Nucleus accumbens (tissue), 56 donors: ENCODE measurements at regions not wholly inside any gene's neighbourhood (a gene's known extent, or its start where the extent isn't known, plus 50 kb on each side); places are given as distances from the start of the nearest gene placed in this dataset.
"Not testable (repeated sequence)": the region's sequence is repeated elsewhere in the genome, so short reads cannot be mapped to it uniquely, and the experiment has no call there.

Source experiments
- DNase-seq, 56 donors: peaks; one replicate each; lab custom pipeline; 2025; lab: John Stamatoyannopoulos, UW

GRCh38 chr7:118777308-118777707 is 552.8 kb downstream of the ANKRD7 start:
- DNase-seq: no peak

GRCh38 chr7:118792682-118793081 is 568.2 kb downstream of the ANKRD7 start:
- no peak for DNase-seq

GRCh38 chr7:118793582-118793981 is 569.1 kb downstream of the ANKRD7 start:
- DNase-seq: no peak

GRCh38 chr7:118794419-118794818 is 569.9 kb downstream of the ANKRD7 start:
- DNase-seq: no peak

GRCh38 chr7:118801366-118801765 is 576.9 kb downstream of the ANKRD7 start:
- DNase-seq: no peak

GRCh38 chr7:118802726-118803125 is 578.2 kb downstream of the ANKRD7 start:
- DNase-seq: no peak

- DNase-seq: no peak
Observed at GRCh38 chr7:118826246-118826645, 601.7 kb downstream of the ANKRD7 start.

- DNase-seq: no peak
Observed at GRCh38 chr7:118836933-118837332, 612.4 kb downstream of the ANKRD7 start.

GRCh38 chr7:118839515-118839914 is 615.0 kb downstream of the ANKRD7 start:
- no peak for DNase-seq

GRCh38 chr7:118843456-118843855 is 619.0 kb downstream of the ANKRD7 start:
- no peak for DNase-seq

GRCh38 chr7:118844748-118845147 is 620.2 kb downstream of the ANKRD7 start:
- DNase-seq: no peak

- DNase-seq: no peak
Observed at GRCh38 chr7:118845791-118846190, 621.3 kb downstream of the ANKRD7 start.

- DNase-seq: no peak
Observed at GRCh38 chr7:118846977-118847376, 622.5 kb downstream of the ANKRD7 start.

GRCh38 chr7:118855290-118855689 is 630.8 kb downstream of the ANKRD7 start:
- no peak for DNase-seq

- DNase-seq: peak in 1 of 56 donors; percentile 7
Observed at GRCh38 chr7:118858651-118859149, 634.2 kb downstream of the ANKRD7 start.

- no peak for DNase-seq
Observed at GRCh38 chr7:118861581-118861980, 637.1 kb downstream of the ANKRD7 start.

GRCh38 chr7:118862740-118863139 is 638.2 kb downstream of the ANKRD7 start:
- DNase-seq: no peak

- DNase-seq: no peak
Observed at GRCh38 chr7:118863966-118864365, 639.5 kb downstream of the ANKRD7 start.

- DNase-seq: no peak
Observed at GRCh38 chr7:118867860-118868259, 643.4 kb downstream of the ANKRD7 start.

GRCh38 chr7:118869141-118869540 is 644.6 kb downstream of the ANKRD7 start:
- DNase-seq: not testable (repeated sequence)

- no peak for DNase-seq
Observed at GRCh38 chr7:118870187-118870586, 645.7 kb downstream of the ANKRD7 start.

- no peak for DNase-seq
Observed at GRCh38 chr7:118872568-118872967, 648.1 kb downstream of the ANKRD7 start.

- DNase-seq: no peak
Observed at GRCh38 chr7:118877187-118877586, 652.7 kb downstream of the ANKRD7 start.
